Esophagus squamous epithelium (tissue), 4 donors: ENCODE measurements at regions not wholly inside any gene's neighbourhood (a gene's known extent, or its start where the extent isn't known, plus 50 kb on each side); places are given as distances from the start of the nearest gene placed in this dataset.

Experiments
- POLR2A ChIP-seq, 4 donors: fragments of 450-650 bp; IDR thresholded peaks; one replicate each; pipeline ENCODE4 v1.6.1; 2017; ENCODE audit warnings: antibody characterized with exemption in 4 of 4, mild to moderate bottlenecking in 4 of 4, moderate library complexity in 3 of 4
- TF ChIP-seq, protein P1 (sequence below), 6 experiments: fragments of 450-650 bp in 4 of 6; fragments of 200-600 bp in 2 of 6; sonication (generic) in 2 of 6; IDR thresholded peaks; one replicate each; pipeline ENCODE4 v1.5.1; 2016 to 2019; ENCODE audit warnings: antibody characterized with exemption in 6 of 6, mild to moderate bottlenecking in 4 of 6, moderate library complexity in 4 of 6

DNA sequence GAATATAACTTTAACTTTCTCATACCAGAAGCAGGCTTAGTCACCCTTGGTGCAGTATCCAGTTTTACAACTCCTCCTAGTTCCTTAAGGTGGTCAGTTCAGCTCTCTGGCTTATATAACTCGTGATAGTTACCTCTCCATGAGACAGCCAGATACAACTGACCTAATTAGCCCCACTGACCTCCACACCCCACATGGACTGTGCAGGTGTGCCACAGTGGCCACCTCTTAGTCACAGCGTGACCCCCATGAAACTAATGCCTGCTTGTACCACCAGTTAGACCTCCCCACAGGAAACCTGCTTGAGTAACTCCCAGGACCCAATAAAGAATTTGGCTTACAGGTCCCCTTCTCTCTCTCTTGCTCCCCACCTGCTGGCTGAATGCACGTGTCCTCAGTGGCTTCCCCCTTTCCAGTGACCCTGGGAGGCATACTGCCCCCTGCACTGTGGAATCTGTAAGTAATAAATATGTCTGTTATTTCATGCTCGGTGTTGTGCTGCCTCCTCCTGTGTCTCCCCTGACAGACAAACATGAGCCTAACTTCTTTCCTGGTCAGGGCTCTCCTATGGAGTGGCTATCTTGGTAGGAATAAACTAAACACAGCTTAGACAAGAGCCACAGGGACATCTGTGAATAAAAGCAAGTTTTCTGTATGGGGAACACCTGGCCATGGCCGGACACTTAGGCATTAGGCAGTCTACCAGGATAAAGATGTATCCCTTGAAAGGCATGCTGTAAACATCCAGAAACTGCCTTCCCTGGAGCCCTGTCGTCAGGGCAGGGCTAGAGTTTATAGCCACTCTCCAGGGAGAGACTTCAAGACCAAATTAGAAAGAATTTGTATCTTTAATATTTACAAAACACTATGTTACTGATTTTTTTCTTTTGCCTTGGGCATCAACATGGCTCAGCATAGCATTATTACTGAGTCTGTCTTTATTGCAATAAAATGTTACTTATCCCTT, 209.7 kb upstream of the BOD1L1 start:
- TF ChIP-seq, protein P1, sequence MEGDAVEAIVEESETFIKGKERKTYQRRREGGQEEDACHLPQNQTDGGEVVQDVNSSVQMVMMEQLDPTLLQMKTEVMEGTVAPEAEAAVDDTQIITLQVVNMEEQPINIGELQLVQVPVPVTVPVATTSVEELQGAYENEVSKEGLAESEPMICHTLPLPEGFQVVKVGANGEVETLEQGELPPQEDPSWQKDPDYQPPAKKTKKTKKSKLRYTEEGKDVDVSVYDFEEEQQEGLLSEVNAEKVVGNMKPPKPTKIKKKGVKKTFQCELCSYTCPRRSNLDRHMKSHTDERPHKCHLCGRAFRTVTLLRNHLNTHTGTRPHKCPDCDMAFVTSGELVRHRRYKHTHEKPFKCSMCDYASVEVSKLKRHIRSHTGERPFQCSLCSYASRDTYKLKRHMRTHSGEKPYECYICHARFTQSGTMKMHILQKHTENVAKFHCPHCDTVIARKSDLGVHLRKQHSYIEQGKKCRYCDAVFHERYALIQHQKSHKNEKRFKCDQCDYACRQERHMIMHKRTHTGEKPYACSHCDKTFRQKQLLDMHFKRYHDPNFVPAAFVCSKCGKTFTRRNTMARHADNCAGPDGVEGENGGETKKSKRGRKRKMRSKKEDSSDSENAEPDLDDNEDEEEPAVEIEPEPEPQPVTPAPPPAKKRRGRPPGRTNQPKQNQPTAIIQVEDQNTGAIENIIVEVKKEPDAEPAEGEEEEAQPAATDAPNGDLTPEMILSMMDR (IDR thresholded peaks at IDR 0.05) = no peak
- no peak for TF ChIP-seq POLR2A (IDR thresholded peaks at IDR 0.05)
